ENCODE measurements at regions not wholly inside any gene's neighbourhood (a gene's known extent, or its start where the extent isn't known, plus 50 kb on each side); places are given as distances from the start of the nearest gene placed in this dataset.

GRCh38 chr6:113607821-113608545, 249.2 kb upstream of the MARCKS start:
- Histone ChIP-seq H3K4me3 (ENCODE audit: low read depth, low read length) (no peak overlapping the region), H3K36me3 (ENCODE audit: control insufficient read depth, insufficient read depth, low read length) (no peaks in the 10 kb centered on the region), H3K27me3 (ENCODE audit: control insufficient read depth, insufficient read depth, low read length) (no peaks in the 10 kb centered on the region)
- TF ChIP-seq CTCF (IDR thresholded peaks at IDR 0.05; ENCODE audit: insufficient read depth, low read depth, low read length) = no peak
- DNase-seq (ENCODE audit: low read depth) = no peak
- CTCF ChIA-PET = interaction anchor here (0.8 kb wide), 1 partner anchor 11 kb away, joined by 3 read pairs; no protein-coding TSS in a partner anchor
- POLR2A ChIA-PET = no interaction called here

GRCh38 chr6:113610377-113610988, 246.7 kb upstream of the MARCKS start:
- TF ChIP-seq CTCF (IDR thresholded peaks at IDR 0.05; ENCODE audit: insufficient read depth, low read depth, low read length) = no peak
- CTCF ChIA-PET = no interaction called here

GRCh38 chr6:113616701-113617274, 240.4 kb upstream of the MARCKS start:
- no peaks in the 10 kb centered on the region for H3K36me3 ChIP-seq (ENCODE audit: control insufficient read depth, insufficient read depth, low read length)
- no peak for DNase-seq (ENCODE audit: low read depth)
- H3K4me3 ChIP-seq (ENCODE audit: low read depth, low read length) = no peak overlapping the region
- CTCF ChIA-PET = interaction anchor here (0.5 to 1.4 kb wide), 2 partner anchors 9 to 223 kb away, joined by 3 to 5 read pairs; no protein-coding TSS in a partner anchor
- POLR2A ChIA-PET = no interaction called here
- no peaks in the 10 kb centered on the region for H3K27me3 ChIP-seq (ENCODE audit: control insufficient read depth, insufficient read depth, low read length)
- no peak for TF ChIP-seq CTCF (IDR thresholded peaks at IDR 0.05; ENCODE audit: insufficient read depth, low read depth, low read length)

More at GRCh38 chr6:113610377-113610988, 246.7 kb upstream of the MARCKS start:
- Histone ChIP-seq H3K27me3 (ENCODE audit: control insufficient read depth, insufficient read depth, low read length) (no peaks in the 10 kb centered on the region), H3K36me3 (ENCODE audit: control insufficient read depth, insufficient read depth, low read length) (no peaks in the 10 kb centered on the region), H3K4me3 (ENCODE audit: low read depth, low read length) (no peak overlapping the region)
- no peak for DNase-seq (ENCODE audit: low read depth)
- POLR2A ChIA-PET = no interaction called here

- no peak overlapping the region for H3K4me3 ChIP-seq (ENCODE audit: low read depth, low read length)
- CTCF ChIA-PET = interaction anchor here (0.7 kb wide), 1 partner anchor 10 kb away, joined by 3 read pairs; no protein-coding TSS in a partner anchor
- H3K36me3 ChIP-seq (ENCODE audit: control insufficient read depth, insufficient read depth, low read length) = no peaks in the 10 kb centered on the region
- H3K27me3 ChIP-seq (ENCODE audit: control insufficient read depth, insufficient read depth, low read length) = no peaks in the 10 kb centered on the region
- POLR2A ChIA-PET = no interaction called here
- DNase-seq (ENCODE audit: low read depth) = no peak
- TF ChIP-seq CTCF (IDR thresholded peaks at IDR 0.05; ENCODE audit: insufficient read depth, low read depth, low read length) = no peak
These were observed 238.1 kb upstream of the MARCKS start for GRCh38 chr6:113619077-113619476.

GRCh38 chr6:113620386-113620785, 236.8 kb upstream of the MARCKS start:
- no peak for TF ChIP-seq CTCF (IDR thresholded peaks at IDR 0.05; ENCODE audit: insufficient read depth, low read depth, low read length)
- ChIA-PET POLR2A (no interaction called here), CTCF (interaction anchor here (1.0 to 1.1 kb wide), 2 partner anchors 20 to 24 kb away, joined by 3 read pairs; no protein-coding TSS in a partner anchor)
- Histone ChIP-seq H3K4me3 (ENCODE audit: low read depth, low read length) (no peak overlapping the region), H3K27me3 (ENCODE audit: control insufficient read depth, insufficient read depth, low read length) (no peaks in the 10 kb centered on the region), H3K36me3 (ENCODE audit: control insufficient read depth, insufficient read depth, low read length) (no peaks in the 10 kb centered on the region)
- DNase-seq (ENCODE audit: low read depth) = no peak

All from BJ (cell line).